HEK293T (cell line): ENCODE measurements at regions not wholly inside any gene's neighbourhood (a gene's known extent, or its start where the extent isn't known, plus 50 kb on each side); places are given as distances from the start of the nearest gene placed in this dataset.

Source experiments
- ELF4 ChIP-seq: fragments of 450-650 bp; IDR thresholded peaks from 2 replicates; pipeline ENCODE4 v1.6.1; 2017; ENCODE audit warnings: antibody characterized with exemption
- FOXM1 ChIP-seq: fragments of 450-650 bp; IDR thresholded peaks from 2 replicates; pipeline ENCODE4 v1.6.1; 2017; ENCODE audit warnings: mild to moderate bottlenecking, borderline replicate concordance
- L3MBTL2 ChIP-seq: fragments of 450-650 bp; conservative IDR thresholded peaks from 2 replicates; pipeline ENCODE4 v1.6.1; 2016; ENCODE audit warnings: mild to moderate bottlenecking
- LEF1 ChIP-seq: fragments of 450-650 bp; IDR thresholded peaks from 2 replicates; pipeline ENCODE4 v1.6.1; 2017; ENCODE audit warnings: mild to moderate bottlenecking, borderline replicate concordance
- PKNOX1 ChIP-seq: fragments of 450-650 bp; IDR thresholded peaks from 2 replicates; pipeline ENCODE4 v1.6.1; 2016
- SUZ12 ChIP-seq: fragments of 450-650 bp; IDR thresholded peaks from 2 replicates; pipeline ENCODE4 v1.6.1; 2016; ENCODE audit warnings: mild to moderate bottlenecking

GRCh38 chr11:13062115-13062514 is 53.0 kb downstream of the RASSF10 start:
- TF ChIP-seq L3MBTL2, result no peak
- no peak for TF ChIP-seq ELF4
- TF ChIP-seq SUZ12, result no peak
- no peak for TF ChIP-seq PKNOX1
- TF ChIP-seq FOXM1, result no peak
- TF ChIP-seq LEF1, result no peak
